Suppressor macrophage treated with lipopolysaccharide for 1 hour (primary cell): ENCODE measurements at regions not wholly inside any gene's neighbourhood (a gene's known extent, or its start where the extent isn't known, plus 50 kb on each side); places are given as distances from the start of the nearest gene placed in this dataset.

Experiments used
- DNase-seq, 3 donors: peaks; one replicate each; pipeline ENCODE4 v3.0.0-alpha.2; 2020 to 2022

DNA sequence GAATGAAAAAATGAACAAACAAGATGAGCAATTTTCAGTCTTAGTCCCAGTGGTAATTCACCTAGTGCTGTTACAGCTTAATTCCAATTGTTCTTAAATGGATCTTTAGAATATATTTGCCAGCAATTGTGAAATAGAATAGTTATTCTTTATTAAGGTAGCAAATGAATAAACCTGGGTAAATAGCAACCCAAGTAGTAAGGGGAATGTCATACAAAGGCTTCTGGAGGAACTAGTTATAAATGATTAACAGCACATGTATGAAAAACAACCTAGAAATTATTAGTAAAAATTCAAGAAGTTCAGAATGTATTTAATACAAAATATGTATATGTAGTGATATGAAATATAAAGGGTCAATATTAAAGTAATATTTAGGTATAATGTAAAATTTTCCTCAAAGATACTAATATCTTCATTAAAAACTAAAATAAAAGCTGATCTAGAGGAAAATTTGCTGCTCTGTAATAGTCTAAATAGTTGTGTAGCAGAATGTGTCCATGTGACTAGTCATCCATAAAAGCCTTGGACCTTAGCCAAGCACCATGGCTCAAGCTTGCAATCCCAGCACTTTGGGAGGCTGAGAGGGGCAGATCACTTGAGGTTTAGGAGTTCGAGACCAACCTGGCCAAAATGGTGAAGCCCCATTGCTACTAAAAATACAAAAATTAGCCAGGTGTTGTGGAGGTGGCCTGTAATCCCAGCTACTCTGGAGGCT lies 535.9 kb upstream of the ATXN8OS start:
- DNase-seq: no peak

DNA sequence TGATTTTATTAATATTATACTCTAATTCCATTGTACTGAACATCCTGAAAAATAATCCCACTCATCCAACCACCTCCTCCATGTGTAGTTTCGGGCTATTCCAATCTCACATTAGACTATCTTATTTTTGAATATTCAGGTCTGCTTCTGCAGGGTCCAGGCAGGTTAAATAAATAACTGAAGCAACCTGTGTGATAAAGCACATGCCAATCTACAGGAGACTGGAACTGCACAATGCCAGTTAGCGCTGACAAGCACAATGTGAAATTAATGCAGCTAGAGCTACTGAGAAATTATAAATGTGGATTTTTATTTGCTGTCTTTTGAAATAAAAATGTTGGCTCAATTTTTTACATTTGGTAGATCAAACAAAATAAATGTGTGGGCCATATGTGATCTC lies 540.1 kb upstream of the ATXN8OS start:
- DNase-seq: no peak

DNA sequence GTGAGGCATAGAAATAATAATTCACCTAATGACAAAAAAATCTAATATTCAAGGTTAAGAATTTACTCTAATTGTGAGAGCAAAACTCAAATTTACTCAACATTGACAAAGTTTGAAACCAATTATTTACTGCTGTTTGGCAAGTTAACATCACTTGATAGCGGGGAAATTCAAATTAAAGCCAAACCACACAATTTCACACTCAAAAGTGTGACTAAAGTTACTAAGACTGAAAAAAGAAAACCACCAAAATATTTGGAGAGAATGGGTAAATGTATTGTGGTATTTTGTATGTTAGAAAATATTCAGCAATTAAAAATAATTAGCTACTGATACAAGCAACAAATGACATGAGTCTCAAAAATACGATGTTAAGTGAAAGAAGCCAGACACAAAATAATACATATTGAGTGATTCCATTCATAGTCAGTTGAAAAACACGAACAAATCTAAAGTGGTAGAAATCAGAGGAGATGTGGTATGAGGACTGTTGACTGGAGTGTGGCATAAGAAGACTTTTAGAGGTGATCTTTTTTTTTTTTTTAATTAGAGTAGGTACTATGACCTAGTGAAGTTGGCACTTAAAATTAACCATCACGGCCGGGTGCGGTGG lies 541.4 kb upstream of the ATXN8OS start:
- DNase-seq: no peak

DNA sequence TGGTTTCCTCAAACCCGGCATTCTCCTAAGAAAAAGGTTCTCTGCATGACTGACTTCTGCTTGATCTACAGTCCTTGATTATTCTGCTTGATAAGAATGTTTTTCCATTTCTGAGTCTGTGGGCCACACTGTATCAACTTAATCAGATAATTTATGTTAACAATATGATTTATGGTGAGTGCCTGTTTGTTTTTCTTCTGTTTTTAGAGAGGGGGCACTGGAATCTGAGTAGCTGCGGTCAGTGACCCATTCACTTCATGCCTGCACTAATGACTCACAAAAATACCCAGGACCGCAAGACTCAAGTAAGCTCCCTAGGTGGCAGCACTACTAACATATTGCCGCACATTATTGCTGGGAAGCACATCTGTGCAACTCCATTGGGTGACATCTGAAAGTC lies 542.3 kb upstream of the ATXN8OS start:
- DNase-seq: peak in 1 of 3 donors; percentile 1

DNA sequence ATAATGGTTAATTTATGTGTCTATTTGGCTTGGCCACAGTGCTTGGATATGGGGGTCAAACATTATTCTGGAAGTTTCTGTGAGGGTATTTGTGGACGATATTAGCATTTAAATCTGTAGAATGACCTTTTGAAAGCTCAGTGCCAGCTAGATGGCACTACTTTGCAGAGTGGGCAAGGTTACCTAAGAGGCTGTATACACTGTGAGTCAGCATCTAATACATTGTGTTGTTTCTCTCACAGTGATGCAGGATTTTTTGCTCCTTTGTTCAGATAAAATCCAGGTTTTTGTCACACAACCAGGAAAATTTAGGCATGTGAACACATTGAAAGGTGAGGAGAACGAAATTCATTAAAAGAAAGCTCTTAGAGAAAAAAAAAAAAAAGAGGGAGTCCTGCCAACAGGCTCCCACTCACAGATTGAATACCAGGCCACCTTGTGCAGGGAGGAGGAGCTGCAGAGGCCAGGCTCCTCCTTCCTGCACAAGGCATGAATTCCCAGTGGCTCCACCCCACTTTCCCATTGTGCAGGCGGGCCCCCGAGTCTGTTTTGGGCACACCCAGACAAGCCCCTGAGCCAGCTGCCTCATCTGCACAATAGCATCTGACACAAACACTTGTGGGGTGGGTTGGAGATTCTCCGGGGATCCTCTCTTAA lies 551.0 kb upstream of the ATXN8OS start:
- DNase-seq: no peak

DNA sequence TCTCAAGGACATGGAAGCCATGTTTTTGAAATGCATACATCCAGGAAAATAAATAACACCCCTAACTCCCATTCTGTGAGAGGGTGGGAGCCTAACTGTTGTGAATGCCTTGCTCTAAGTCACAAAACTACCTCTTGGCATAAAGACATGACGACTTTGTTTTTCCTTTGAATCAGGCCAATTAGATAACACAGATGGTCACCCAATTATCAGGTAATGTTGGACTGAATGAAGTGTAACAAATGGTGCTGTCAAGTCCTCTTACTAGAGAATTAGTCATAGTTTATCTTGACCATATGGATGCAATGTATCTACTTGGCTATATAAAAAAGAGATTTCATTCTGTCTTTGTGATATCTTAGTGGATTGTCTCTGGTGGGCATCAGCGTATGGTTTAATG lies 553.6 kb upstream of the ATXN8OS start:
- DNase-seq: no peak

DNA sequence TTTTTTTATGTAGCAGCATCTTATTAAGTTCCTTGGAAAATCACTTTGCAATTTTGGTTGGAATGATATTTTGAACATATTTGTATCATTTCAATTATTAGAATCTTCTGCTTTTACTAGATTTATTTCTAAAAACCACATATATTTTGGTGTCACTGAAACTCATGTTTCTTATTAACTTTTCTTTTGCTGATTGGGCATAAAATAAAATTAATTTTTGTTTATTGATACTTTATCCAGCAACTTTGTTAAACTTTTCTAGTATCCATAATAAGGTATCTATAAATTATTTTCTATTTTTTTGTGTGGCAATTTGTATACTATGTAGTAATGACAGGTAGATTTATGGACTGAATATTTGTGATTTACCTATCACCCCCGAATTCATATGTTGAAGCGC lies 556.4 kb upstream of the ATXN8OS start:
- DNase-seq: no peak

DNA sequence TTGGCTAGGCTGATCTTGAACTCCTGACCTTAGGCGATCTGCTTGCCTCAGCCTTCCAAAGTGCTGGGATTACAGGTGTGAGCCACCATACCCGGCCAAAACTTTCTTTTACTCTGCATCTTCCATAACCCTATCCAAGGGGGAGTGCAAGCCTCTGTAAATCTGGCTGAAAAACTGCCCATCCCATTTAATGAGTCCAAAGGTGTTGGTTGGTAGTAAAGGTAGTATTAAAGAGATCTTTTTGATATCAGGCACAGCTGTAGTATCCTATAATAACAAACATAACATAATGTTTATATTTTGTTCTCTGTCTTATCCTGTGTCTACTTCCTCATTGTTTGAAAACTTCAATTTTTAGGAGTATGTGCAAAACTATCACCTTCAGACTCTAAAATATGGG lies 559.8 kb upstream of the ATXN8OS start:
- DNase-seq: no peak

DNA sequence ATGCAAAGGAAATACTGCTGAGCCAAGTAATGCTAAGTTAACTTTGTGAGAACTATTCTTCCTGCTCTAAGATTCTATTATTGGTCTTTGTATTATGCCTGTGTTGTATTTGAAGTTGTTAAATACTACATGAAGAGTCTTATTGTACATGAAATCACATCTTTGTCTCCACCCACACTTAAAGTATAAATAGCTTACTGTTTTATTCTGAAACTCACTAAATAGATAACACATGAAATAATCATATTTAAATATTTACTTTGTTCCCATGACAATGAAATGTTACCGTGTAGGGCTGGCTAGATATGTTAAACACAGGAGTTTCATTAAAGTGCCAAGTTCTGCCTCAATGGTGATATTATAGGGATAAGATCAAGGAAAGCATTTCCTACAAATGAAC lies 562.1 kb upstream of the ATXN8OS start:
- DNase-seq: no peak

DNA sequence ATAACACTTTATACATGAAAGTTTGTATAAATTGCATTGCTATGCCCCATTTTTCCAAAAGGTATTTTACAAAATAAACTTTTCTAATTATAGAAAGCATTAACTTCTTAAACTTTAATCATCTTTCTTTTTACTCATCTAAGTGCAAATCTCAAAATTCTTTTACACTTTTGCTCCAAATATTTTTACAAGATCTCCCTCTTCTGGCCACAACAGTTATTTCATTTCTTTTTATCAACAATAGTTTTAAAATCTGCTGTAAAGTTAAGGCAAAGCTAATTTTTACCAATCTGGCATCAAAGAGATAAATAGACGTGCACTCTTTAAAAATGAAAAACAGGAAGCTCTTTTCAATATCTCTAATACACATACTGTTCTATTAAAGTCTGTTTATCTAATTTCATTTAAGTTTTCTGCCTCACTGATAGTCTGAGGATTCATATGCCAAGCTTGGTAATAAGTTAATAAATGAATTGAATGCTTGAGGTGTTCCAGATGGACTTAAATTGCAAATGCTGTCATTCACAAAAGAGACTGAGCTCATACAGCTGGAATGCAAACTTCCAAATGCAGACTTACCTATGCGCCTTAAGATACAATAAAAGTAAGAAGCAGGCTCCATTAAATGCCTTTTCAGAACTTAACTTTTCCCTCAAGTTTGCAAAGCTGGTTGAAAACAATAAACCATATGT lies 583.0 kb upstream of the ATXN8OS start:
- DNase-seq: no peak

DNA sequence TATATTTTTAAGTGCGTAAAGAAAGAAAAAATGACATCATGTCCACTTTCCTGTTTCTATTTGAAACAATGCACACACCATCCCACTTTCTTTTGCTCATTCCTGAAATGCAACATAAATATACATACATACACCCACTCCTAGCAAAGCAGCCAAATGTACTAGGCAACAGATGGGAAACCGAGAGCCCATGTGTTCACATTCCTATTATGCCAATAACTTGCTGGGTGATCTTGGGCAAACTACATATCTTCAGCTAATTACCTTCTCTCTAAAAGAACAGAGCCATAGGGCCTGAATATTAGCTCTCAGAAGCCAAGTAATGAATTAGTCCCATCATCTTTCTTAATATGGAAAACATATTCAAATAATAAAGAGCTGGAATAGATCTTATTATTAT lies 610.6 kb upstream of the ATXN8OS start:
- DNase-seq: no peak

DNA sequence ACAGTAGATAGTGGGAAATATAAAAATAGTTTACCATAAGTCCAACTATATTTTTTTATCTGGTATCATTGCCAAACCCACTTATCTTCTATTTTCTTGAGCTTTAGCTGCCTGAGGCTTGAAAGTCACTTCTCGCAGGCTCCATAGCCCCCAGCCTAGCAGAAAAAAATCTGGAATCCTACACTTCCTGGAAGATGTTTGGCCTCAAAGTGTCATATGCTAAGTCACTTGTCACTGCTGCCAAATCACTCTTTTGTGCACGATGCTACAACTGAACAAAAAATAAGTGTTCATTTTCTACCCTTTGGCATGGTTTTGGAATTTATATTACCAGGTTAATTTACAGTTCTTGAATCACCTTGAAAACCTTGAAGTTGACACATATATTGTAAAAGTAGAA lies 612.5 kb upstream of the ATXN8OS start:
- no peak for DNase-seq

DNA sequence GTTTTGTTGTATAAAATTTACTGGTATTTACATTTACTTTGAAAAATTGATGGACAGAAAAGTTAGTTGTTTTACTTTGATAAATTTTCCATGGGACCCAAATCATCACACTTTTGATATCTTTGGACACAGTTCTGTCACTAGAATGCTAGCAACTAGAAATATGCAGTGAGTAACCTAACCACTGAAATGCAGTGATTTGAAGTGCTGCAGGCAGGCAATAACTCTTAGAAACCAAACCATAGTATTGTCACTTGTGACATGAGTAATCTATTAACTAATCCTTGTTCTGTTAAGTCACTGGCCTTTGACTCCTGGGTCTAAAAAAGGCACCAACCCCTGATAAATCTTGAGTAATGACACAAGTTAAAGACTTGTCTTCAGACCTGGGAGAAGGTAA lies 620.0 kb upstream of the ATXN8OS start:
- DNase-seq: no peak

DNA sequence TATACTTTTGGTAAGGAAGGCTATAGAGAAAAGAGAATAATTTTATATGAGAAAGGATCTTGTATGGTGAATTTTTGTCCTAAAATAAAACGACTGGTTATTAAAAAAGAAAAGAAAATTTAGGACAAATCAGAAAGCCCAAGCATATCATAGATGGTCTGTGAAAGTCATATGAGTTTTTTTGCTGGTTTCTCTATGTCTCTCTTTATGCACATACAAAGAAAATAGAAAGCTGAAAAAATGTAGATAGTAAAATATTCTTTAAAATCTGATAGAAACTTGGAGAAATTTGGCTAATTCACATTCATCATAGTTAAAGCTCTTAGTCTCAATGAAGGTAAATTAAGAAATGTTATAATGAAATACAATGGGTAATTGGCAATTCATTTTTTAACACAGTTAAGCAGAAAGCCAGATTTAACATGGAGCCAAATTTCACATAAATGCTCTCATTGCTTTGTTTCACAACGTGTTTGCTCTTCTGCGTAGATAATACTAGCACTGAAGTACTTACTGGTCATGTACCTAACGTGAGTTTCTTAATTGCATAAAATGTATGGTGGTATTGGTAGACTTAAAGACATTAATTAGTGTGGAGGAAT lies 621.5 kb upstream of the ATXN8OS start:
- no peak for DNase-seq

DNA sequence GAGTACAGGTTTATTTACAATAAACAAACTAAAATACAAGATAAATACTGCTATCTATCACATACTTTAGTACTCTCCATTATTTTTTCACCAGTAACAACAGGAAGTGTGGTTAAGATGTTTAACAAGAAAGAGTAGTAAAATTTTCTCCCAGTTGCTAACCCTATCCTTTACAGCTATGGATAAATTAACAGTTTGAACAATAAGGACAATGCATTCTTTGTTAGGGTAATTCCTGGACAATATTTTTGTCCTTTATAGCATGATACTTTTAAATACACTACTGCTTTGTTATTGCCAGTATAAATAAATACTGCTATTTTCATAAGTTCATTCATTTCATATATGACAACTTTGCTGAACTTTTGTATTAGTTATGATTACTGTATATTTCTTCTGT lies 630.2 kb upstream of the ATXN8OS start:
- no peak for DNase-seq

DNA sequence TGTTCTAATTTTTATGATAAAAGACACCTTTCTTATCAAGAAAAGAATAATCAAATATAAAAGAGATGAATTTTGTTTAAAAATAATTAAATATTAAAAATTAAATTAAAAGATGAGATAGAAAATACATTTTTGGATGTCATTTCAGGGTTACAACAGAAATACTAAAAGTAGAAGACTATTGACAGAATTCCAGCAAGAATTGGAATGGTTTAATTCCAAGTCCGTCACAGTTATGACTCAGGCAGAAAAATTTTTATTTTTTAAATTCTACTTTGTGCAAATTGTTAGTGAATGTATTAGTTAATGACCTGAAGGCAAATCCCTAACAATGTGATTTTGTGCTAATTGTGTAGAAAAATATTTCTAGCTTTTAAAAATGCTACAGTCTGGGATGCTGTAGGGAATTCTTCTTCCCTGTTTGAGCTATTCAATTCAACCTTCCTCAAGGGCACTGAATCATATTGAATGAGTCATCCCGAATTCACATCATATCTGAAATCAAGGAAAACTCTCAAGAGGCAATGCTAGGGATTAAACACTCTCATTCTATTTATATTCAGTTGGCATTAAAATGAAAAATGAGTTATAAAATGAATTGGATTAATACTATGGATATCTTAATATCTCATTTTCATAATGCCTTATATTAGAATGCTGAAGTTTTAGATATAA lies 633.5 kb upstream of the ATXN8OS start:
- no peak for DNase-seq

DNA sequence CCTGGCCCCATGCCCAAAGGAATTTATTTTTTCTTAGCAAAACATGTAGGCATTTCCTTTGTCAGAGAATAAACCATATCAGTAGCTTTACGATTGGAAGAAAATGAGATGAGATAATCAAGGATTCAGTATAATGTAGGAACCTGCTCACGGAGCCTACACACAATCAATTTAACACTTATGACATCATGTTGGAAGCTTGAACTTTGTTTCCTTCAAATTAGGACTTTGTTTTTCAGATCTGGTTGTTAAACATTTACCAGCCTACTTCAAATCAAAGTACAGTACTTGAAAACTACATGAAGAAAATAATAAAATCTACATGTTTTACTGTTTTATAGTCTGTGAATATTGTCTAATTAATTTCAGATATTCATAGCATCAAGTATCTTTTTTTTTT lies 639.0 kb upstream of the ATXN8OS start:
- DNase-seq: no peak

DNA sequence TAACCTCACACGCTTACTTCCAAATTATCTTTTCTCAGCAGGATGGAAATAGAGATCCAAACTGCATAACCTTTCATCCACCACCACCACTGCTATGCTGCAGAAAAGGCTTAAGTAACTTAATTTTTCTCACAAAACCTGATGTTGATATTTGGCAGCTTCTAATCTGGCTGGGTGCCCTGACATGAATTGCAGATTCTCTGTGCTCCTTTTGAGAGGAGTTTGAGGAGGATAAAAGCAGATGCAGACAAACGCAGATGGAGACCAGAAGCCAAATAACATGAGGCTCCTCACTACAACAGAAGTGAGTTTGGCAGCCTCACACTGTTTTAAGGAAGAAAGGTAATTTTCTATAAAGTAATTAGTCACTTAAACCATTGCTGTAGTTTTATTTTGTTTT lies 646.2 kb upstream of the ATXN8OS start:
- no peak for DNase-seq

DNA sequence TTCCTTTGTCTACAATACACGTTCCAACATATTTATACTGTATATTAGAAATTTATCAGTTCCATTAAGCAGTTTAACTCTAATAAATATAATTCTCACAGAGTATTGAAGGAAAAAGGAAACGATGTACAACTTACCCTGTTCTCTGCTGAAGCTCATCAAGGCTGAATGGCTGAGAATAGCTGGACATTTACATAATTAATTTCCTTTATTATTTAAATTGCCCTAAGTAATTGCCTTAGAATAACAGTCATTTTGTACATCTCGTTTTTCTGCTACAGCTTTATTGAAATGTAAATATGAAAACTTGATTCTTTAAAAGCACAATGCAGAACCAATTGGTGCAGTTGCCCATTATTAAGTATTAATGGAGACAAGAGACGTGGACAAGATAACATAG lies 648.3 kb upstream of the ATXN8OS start:
- DNase-seq: no peak

DNA sequence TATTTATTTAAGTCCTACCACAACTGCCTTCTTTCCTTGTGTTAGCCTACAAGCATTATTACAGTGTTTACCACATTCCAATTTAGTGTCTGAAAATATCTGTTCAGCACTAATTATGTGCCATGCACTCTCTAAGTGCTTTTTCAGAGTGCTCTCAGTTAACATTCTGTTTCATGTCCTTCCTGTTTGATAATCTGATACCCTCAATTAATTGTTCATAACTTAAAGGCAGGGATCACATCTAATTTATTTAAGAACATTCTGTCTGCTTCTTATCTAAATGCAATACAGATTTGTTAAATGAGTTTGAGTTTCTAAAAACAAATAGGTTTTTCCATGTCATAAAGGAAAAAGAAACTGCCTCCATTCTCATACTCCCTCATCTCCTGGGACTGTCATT lies 649.6 kb upstream of the ATXN8OS start:
- DNase-seq: no peak

DNA sequence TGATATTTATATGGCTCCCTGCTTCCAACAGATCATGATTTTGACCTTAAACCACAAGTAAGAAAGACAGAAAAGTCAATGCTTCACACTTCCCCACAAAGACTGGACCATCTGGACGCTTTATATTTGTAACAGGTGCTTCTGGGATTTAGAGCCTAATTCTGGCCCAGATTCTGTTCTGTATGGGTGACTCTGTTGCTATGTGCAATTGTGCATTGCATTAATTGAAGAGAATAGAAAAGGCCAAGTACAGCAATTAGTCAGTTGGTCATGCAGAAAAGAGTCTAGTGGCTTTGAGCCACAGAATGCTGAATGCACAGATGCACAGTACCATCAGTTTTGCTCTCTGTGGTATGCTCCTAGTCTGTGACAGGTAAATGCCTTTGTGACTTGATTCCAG lies 657.4 kb upstream of the ATXN8OS start:
- no peak for DNase-seq

DNA sequence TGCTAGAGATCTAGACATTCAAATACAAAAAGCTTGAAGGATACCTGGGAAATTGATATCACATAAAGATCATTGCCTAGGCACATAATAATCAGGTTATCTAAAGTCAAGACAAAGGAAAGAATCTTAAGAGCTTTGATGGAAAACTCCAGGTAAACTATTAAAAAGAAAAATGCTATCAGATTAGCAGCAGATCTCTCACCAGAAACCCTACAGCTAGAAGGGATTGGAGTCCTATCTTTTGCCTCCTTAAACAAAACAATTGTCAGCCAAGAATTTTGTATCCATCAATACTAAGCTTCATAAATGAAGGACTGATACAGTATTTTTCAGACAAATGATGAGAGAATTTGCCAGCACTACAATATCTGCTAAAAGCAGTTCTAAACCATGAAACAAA lies 682.4 kb upstream of the ATXN8OS start:
- no peak for DNase-seq

DNA sequence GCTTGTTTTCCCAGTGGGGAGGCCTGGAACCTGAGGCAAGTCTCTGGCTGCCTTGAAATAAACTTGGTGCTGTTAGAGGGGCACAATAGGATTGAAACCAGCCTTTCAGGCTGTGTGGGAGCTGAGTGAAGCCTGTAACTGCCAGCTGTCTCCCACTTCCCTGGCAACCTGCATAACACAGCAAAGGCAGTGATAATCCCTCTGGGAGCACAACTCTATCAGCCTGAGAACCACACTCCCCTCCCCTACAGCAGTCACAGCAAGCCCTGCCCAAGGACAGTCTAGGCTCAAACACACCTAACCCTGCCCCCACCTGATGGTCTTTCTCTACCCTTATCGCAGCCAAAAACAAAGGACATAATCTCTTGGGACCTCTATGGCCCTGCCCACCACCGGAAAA lies 683.8 kb upstream of the ATXN8OS start:
- no peak for DNase-seq
